Epithelial cell of prostate (primary cell): ENCODE measurements at regions not wholly inside any gene's neighbourhood (a gene's known extent, or its start where the extent isn't known, plus 50 kb on each side); places are given as distances from the start of the nearest gene placed in this dataset.
A peak's percentile ranks its signal among the peaks of the same experiment; 100 is the strongest.

ENCODE experiments used
- DNase-seq: peaks from one replicate; pipeline ENCODE4 v3.0.0-alpha.2; 2011; ENCODE audit warnings: low read depth, low spot score
- H3K27ac ChIP-seq: fragments of 450-650 bp; 2 replicates; pipeline ENCODE4 v1.5.1; 2017; ENCODE audit warnings: mild to moderate bottlenecking

DNA sequence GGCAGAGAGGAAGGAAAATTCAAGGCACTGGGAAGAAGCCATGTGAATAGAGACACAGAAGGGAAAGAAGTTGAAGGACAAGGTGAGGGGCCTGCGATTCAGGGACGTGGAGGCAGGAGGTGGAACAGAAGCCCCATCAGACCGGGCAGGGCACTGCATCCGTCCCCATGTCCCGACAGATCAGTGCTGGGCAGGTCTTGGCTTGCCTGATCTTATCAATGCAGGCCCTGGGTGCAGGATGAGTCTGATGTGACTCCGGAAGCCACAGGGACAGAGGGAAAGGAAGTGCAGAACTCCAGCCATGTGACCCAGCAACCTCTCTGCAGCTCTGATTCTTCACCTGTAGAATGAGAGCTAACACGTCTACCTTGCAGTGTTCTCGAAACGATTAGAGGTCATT lies 136.2 kb upstream of the CTBP2 start:
- DNase-seq = no peak
- H3K27ac ChIP-seq = no peak overlapping the region

DNA sequence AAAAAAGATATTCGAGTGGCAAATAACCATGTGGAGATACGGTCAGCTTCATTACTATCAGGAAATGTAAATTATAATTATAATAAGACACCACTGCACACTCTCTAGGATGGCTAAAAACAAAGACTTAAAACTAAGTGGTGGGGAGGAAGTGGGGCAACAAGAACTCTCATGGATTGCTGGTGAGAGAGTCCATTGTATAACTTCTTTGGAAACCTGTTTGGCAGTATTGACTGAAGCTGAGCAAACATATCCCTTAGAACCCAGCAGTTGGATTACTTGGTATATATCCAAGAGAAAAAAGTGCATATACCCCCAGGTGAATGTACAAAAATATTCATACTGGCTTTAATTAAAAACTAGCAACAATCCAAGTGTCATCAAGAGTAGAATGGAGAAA lies 133.7 kb upstream of the CTBP2 start:
- H3K27ac ChIP-seq = no peak overlapping the region
- DNase-seq = no peak

DNA sequence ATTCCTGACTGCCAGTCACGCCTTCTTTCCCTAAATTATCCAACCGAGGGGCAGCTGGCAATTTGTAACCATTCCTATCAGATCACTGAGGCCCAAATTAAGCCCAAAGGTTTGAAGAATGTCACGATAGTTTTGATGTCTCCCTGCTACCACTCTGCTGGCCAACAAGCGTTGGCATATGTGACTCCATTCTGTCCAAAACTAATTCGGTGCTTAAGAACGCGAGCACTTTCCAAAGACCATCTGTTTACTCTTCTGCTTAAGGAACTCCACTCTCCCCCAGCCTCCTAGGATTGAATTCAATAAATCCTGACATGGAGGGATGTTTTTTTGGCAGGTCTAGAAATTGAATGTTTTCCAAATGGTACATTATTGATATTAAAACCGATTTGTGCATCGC lies 131.5 kb upstream of the CTBP2 start:
- no peak overlapping the region for H3K27ac ChIP-seq
- DNase-seq = no peak

DNA sequence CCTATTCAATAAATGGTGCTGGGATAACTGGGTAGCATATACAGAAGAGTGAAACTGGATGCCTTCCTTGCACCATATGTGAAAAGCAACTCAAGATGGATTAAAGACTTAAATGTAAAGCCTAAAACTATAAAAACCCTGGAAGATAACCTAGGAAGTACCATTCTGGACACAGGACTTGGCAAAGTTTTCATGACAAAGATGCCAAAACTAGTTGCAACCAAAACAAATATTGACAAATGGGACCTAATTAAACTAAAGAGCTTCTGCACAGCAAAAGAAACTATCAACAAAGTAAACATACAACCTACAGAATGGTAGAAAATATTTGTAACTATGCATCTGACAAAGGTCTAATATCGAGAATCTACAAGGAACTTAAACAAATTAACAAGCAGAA lies 129.1 kb upstream of the CTBP2 start:
- no peak for DNase-seq
- H3K27ac ChIP-seq = no peak overlapping the region

DNA sequence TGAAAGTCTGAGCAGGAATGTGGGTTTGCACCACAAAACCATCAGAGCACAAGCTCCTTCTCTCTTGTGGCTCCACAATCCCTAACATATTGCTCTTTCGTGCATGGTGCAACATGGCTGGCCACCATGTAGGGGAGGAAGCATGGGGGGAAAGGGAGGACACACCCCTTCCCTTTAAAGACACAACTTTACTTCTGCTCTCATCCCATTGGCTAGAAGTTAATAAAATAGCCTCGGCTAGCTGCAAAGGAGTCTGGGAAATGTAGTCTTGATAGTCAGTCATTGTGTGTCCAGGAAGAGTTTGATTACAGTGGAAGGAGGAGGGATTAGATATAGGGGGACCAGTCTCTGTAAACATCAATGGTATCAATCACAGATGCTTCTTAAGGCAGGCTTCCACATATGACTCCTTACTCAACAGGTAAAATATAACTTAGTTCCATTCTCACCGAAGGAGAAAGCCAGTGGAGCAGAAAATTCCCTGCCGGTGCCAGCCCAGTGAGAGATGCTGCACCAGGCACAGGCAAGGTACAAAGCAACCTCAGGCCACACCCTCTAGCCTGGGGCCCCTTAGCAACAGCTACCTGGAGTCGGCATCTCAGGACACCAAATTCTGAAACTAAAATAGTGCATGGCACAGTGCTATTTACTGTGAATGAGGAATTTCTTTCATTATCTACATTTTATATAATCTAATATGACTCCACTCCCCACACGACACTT lies 124.7 kb upstream of the CTBP2 start:
- no peak for DNase-seq
- no peak overlapping the region for H3K27ac ChIP-seq

DNA sequence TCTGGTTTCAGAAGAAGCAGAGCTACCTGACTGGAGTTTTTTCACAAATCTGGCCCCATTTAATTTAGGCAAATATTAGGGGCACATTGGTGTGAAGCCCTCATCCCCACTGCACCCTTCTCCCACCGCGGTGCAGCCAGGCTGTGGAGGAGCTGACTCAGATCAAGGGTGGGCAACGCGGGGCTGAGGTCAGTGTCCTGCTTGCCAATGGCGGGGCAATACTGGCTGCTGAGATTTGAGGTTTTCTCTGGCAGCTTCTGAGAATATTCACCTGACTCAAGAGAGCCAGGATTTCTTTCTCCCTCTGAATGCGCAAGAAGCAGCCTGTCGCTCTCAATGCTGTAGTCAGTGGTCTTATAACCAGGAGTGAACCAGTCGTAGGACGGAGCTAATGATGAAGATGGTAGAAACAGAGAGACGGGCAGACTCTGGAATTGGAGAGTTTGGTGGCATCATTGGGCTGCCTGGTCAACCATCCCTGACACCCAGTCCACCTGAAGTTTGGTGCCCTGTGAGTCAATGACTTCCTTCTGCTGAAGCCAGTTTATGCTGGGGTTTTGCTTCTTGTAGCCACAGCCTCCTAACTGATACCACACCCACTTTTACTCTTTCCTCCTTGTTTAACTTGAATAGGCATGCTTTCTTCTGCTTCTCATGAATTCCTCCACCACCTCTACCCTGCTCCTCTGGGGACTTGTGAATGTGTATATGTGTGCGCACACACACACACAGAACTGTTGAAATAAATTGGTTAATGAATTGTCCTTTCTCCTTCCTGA lies 123.7 kb upstream of the CTBP2 start:
- H3K27ac ChIP-seq = no peak overlapping the region
- DNase-seq = no peak

DNA sequence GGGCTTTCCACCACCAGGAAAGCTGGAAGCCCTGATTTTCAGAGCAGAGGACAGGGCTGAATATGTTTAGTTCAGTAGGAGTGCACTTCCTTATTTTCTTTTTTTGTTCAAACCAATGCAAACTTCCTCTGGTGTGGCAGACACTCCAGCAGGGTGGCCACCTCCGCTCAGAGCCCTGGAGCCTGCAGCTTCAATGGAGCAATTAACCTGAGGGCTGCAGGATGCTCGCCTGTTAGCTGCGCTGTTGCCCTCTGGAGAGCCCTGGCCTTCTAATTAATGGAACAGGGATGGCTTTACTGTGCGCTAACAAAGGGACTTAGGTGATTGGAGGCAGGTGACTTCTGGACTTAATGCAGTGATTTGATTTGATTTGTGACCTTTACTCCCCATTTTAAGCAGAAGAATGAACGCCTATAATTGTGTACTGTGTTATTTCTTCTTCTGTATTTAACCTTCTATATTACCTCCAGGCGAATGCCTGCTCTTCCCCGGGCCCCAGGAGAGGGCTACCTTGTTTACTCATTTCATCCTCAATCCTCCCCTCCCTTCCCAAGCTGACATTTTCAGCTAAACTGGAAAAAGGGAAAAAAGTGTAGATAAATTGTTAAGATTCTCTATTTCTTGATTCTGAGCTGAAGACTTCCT lies 123.0 kb upstream of the CTBP2 start:
- no peak for DNase-seq
- H3K27ac ChIP-seq = no peak overlapping the region

DNA sequence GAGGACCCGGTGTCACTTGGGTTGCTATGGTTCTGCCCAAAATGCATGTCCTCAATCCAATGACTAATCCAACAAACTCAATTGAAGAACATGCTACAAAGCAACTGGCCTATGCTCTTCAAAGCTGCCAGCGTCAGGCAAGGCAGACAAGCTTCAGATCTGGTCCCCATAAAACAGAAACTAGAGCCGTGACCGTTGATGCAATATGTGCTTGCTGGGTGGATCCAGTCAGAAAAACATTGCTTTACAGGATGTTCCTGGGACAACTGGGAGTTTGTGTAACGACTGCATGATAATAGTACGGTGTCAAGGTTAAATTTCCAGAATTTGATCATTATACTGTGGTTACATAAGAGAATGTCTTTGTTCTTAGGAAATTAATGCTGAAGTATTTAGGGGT lies 120.7 kb upstream of the CTBP2 start:
- DNase-seq = no peak
- H3K27ac ChIP-seq = no peak overlapping the region

DNA sequence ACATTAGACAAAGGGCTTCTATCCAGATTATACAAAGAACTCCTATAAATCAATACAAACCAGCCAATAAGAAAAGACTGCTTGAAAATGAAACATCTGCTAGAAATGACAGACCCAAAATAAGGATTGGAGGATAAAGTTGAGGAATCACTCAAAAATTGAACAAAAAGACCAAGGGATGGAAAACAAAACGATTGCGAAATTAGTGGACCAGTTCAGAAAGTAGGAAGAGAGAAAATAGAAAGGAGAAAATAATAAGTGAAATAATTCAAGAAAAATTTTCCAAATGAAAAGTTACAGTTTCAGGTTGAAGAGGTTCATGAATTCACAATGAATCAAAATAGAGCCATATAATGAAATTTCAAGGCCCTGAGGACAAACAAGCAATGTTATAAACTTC lies 115.8 kb upstream of the CTBP2 start:
- DNase-seq = no peak
- no peak overlapping the region for H3K27ac ChIP-seq

DNA sequence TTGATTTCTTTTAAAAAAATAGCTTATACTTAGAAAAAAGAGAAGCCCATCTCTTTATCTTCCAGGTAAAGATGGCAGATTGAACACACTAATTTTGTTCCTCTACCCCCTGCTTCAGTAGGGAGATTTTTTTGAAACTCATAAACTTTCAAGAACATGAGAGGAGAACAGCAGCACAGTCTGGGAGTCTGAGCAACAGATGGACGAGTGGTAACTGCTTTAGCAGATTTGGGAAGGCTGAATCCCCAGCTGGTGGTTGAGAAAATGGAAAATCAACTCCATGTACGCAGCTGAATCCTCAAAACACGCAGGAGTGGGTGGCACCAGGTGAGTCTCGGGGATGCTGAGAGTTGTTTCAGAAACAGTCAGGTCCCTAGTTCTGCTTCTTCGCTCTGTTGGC lies 114.6 kb upstream of the CTBP2 start:
- H3K27ac ChIP-seq = no peak overlapping the region
- DNase-seq = no peak

DNA sequence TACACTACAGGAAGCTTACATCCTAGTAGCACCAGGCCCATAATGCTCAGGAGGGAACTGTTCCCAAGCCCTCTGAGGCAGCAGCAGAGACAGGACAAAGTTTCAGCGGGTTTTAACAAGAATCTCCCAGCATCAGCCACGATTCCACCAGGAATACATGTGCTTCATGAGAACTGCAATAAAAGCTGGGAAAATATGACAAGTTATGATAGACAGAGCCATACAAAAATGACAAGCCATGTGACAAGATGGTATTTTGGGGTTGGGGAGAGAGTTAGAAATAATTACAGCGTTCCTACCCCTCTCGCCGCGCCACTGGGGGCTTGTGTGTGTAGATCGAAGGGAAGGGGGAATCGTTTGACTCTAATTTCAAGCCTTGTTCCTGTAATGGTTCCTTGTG lies 112.7 kb upstream of the CTBP2 start:
- no peak for DNase-seq
- H3K27ac ChIP-seq = no peak overlapping the region

DNA sequence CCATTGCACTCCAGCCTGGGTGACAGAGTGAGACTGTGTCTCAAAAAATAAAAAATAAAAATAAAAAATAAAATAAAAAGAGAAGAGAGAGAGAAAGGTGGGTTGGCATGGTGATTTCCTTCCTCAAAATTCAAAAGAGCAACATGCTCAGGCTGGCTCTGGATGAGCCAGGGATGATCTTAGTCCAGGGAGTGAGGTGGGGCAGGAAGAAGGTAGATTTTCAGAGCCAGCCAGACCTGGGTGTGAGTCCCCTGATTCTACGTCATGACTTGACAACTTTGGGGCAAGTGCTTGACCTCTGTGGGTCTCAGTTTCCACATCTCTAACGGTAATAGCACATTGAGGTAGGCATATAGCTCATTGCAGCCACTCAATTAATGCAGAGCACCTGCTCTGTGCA lies 109.4 kb upstream of the CTBP2 start:
- H3K27ac ChIP-seq = no peak overlapping the region
- no peak for DNase-seq

DNA sequence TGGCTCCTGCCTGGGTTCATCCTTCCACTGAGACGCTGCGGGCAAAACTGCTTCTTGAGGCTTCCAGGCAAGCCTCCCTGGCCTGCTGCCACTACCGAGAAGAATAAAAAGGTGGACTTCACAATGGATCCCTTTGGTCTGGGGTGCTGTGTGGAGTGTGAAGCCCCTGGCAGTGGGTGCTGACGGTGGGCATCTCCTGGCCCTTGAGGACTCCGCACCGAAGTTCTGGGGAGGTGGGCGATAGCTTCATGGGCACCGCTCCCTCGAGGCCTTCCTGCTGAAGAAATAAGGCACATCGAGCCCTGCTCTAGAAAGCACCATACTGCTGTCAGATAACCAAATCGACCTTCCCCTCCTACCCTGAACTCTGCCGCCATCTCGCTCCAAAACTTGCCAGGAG lies 106.6 kb upstream of the CTBP2 start:
- no peak for DNase-seq

DNA sequence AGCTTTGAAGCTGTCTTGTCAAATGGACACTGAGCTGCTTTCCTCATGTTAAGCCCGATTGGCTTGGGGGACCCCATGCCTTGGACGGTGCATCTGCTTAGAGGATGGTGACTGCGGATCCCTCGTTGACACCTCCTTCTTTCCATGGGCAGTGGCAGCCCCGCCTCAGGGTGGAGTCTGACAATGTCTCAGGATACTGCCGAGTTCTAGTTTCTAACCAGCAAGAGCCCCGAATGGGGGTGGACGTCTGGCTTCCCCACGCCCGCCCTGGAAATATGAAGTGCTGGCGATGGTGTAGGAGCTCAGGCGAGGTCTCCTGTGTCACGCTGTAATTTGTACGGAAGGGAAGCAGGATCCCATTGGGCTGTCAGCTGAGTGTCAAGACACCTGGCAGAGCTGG lies 106.2 kb upstream of the CTBP2 start:
- DNase-seq = no peak
- no peak overlapping the region for H3K27ac ChIP-seq

More for the DNA sequence above, 106.6 kb upstream of the CTBP2 start:
- H3K27ac ChIP-seq = no peak overlapping the region

DNA sequence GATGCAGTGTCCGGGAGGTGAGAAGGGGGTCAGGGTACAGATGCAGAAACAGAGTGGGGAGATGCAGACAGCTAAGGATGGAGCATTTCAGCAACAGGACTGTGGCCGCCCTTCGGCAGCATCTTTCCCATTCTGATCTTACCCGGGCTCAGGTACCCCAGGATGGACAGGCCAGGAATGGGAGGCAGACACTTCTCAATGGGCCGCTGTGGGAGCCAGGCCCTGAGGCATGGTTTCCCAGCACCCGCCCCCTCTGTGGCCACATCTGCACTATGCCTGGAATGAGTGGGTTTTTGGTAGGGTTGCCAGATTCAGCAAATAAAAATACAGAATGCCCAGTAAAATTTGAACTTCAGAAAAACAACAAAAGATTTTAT lies 105.2 kb upstream of the CTBP2 start:
- peak overlapping the region; percentile 80 for H3K27ac ChIP-seq
- DNase-seq = no peak

DNA sequence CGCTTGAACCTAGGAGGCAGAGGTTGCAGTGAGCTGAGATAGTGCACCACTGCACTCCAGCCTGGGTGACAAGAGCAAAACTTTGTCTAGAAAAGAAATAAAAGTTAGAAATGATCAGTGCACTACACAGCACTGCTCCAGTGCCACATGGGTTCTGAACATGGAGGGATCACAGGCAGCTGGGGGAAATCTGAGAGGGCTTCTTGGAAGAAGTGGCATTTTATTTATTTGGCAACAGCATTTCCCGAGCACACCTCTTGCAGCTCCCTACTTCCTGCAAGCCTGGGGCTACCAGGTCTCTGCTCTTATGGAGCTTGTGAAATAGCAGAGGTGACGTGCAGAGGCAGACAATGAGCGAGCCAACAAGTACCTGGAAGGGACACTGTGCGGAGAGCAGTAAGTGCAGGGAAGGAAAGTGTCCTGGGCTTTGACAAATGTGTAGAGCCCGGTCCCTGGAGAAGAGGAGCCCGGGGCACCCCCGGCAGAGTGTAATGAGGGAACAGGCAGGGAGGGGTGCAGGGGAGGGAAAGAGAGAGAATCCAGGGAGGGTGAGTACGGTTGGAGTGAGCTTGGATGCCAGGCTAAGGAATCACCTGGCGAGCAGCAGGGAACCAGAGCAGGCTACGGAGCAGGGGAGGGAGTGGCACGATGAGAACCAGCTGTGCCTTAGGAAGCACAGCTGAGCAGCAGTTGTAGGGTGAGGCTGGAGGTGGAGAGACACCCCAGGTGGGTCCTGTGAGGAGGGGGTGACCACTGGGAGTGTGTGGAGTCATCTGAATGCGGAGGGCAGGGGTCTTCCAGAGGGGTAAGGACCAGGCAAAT lies 104.6 kb upstream of the CTBP2 start:
- DNase-seq = peak; percentile 58
- peak overlapping the region; percentile 80 for H3K27ac ChIP-seq

DNA sequence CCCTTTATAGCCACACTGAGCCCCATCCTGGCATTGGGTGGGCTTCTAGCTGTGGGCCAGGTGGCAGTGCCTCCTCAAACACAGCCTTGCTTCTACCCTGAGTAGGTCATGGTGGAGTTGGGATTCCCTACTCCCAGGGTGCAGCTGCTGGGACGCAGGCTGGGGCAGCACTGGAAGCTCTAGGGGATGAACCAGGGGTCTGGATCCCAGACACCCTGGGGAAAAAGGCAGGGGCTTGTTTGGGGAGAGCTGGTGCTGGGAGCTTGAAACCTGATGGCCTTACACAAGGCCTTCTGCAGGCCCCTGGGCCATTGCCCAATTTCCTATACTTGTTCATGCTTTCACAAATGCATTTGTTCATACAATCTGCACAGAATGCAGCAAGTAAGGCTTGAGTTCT lies 103.7 kb upstream of the CTBP2 start:
- H3K27ac ChIP-seq = peak overlapping the region; percentile 80
- DNase-seq = no peak

DNA sequence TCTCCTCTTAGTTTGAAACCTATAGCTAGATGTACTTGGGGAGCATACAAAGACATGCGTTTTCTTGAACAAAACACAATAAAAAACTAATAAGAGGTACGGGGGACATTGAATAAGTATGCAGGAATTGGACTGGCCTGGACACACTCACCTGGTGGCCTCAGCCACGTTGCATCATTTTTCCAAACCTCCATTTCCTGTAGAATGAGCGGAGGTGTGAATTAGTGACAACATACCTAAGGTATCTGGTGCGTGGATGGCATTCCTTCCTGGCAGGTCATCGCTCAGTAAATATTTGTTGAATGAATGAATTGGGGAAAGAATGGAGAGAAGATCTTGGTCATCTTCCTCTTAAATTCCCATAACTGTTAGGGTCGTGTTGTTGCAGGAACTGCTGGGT lies 103.2 kb upstream of the CTBP2 start:
- peak overlapping the region; percentile 80 for H3K27ac ChIP-seq
- DNase-seq = peak; percentile 64

DNA sequence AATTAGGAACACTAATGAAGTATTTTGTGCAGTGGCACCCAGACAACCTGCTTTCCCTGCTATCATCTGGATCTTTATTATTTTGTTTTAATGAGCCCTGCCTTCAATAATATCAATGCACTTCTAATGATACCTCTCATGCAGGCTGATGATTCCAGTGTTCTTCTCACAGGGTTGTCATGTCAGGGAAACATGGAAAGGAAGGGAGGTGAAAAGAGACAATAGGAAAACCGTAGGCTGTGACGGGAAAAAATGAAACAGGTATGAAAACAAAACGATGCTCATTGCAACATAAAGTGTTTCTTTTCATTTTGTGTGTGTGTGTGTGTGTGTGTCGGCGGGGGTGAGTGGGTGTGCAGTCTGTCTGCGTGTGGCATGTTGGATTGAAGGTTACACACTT lies 102.6 kb upstream of the CTBP2 start:
- no peak for DNase-seq
- peak overlapping the region; percentile 80 for H3K27ac ChIP-seq

DNA sequence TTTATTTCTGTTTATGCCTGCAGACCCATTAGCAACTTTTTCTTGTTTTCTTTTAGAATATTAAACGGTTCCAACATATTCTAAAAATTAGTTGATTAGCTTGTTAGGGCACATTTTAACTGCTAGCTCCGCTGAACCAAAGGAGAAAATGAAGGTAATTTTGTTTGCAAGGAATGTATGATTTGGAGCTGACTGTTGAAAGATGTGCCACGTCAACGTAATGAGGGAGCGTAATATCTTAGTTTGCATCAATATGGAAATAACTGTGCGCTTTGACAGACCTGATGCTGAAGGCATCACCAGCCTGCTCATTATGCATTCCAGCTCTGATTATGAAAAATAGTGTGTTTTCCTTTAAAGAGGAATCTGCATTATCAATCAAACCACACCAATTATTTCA lies 102.0 kb upstream of the CTBP2 start:
- H3K27ac ChIP-seq = no peak overlapping the region
- no peak for DNase-seq
